DND-41 (cell line): ENCODE measurements at regions not wholly inside any gene's neighbourhood (a gene's known extent, or its start where the extent isn't known, plus 50 kb on each side); places are given as distances from the start of the nearest gene placed in this dataset.

Source experiments
- CTCF ChIP-seq: IDR thresholded peaks from 2 replicates; pipeline ENCODE4 v1.5.1; 2012; ENCODE audit warnings: borderline replicate concordance, low read length, moderate library complexity, mild to moderate bottlenecking; ENCODE audit not compliant: poor library complexity, severe bottlenecking; ENCODE audit errors: extremely low read depth
- EZH2 ChIP-seq: IDR thresholded peaks from 3 replicates; pipeline ENCODE4 v1.6.1; 2012; ENCODE audit warnings: borderline replicate concordance, low read depth, mild to moderate bottlenecking, moderate library complexity, low read length, inconsistent platforms; ENCODE audit not compliant: severe bottlenecking

- no peak for TF ChIP-seq CTCF
- TF ChIP-seq EZH2, result no peak
These were observed 124.8 kb upstream of the ATP11B start for GRCh38 chr3:182668541-182668940.
